Kidney capillary endothelial cell (primary cell): ENCODE measurements at regions not wholly inside any gene's neighbourhood (a gene's known extent, or its start where the extent isn't known, plus 50 kb on each side); places are given as distances from the start of the nearest gene placed in this dataset.

ENCODE experiments used
- DNase-seq: peaks from one replicate; pipeline ENCODE4 v3.0.0-alpha.2; 2018; ENCODE audit warnings: low spot score

GRCh38 chr5:11997942-11998341, 93.7 kb upstream of the CTNND2 start:
- no peak for DNase-seq

- no peak for DNase-seq
Measured at GRCh38 chr5:11992518-11992917, 88.3 kb upstream of the CTNND2 start.

- no peak for DNase-seq
Measured at GRCh38 chr5:11985993-11986392, 81.7 kb upstream of the CTNND2 start.

- DNase-seq, result no peak
Measured at GRCh38 chr5:11984196-11984595, 80.0 kb upstream of the CTNND2 start.

- no peak for DNase-seq
Measured at GRCh38 chr5:11981986-11982385, 77.7 kb upstream of the CTNND2 start.

- DNase-seq, result no peak
Measured at GRCh38 chr5:11977904-11978303, 73.7 kb upstream of the CTNND2 start.

- DNase-seq, result no peak
Measured at GRCh38 chr5:11973469-11973868, 69.2 kb upstream of the CTNND2 start.

- DNase-seq, result no peak
Measured at GRCh38 chr5:11963227-11963626, 59.0 kb upstream of the CTNND2 start.

GRCh38 chr5:11962122-11962521, 57.9 kb upstream of the CTNND2 start:
- no peak for DNase-seq

- no peak for DNase-seq
Measured at GRCh38 chr5:11958321-11958720, 54.1 kb upstream of the CTNND2 start.

- DNase-seq, result no peak
Measured at GRCh38 chr5:11955331-11955730, 51.1 kb upstream of the CTNND2 start.
